T-helper 1 cell treated with Interleukin-12 subunit alpha and Interleukin-12 subunit beta and Interleukin-4 antibody, amounts not matched to agents 30 μg/mL and 1 μg/mL, for 36 hours (primary cell): ENCODE measurements at regions not wholly inside any gene's neighbourhood (a gene's known extent, or its start where the extent isn't known, plus 50 kb on each side); places are given as distances from the start of the nearest gene placed in this dataset.
A peak's percentile ranks its signal among the peaks of the same experiment; 100 is the strongest.

Experiments used
- H3K27ac Mint-ChIP-seq: one replicate; pipeline ENCODE4 v1.8.0; 2021; ENCODE audit warnings: mild to moderate bottlenecking, mixed read lengths
- H3K27me3 Mint-ChIP-seq: one replicate; pipeline ENCODE4 v1.8.0; 2021; ENCODE audit warnings: low read depth, mixed read lengths
- H3K36me3 Mint-ChIP-seq: one replicate; pipeline ENCODE4 v1.8.0; 2021; ENCODE audit warnings: low read depth, mixed read lengths
- H3K4me1 Mint-ChIP-seq: one replicate; pipeline ENCODE4 v1.8.0; 2021; ENCODE audit warnings: low read depth, mixed read lengths
- H3K4me3 Mint-ChIP-seq: one replicate; pipeline ENCODE4 v1.8.0; 2021; ENCODE audit warnings: mild to moderate bottlenecking, moderate library complexity, mixed read lengths
- H3K9me3 Mint-ChIP-seq: one replicate; pipeline ENCODE4 v1.8.0; 2021; ENCODE audit warnings: mixed read lengths

DNA sequence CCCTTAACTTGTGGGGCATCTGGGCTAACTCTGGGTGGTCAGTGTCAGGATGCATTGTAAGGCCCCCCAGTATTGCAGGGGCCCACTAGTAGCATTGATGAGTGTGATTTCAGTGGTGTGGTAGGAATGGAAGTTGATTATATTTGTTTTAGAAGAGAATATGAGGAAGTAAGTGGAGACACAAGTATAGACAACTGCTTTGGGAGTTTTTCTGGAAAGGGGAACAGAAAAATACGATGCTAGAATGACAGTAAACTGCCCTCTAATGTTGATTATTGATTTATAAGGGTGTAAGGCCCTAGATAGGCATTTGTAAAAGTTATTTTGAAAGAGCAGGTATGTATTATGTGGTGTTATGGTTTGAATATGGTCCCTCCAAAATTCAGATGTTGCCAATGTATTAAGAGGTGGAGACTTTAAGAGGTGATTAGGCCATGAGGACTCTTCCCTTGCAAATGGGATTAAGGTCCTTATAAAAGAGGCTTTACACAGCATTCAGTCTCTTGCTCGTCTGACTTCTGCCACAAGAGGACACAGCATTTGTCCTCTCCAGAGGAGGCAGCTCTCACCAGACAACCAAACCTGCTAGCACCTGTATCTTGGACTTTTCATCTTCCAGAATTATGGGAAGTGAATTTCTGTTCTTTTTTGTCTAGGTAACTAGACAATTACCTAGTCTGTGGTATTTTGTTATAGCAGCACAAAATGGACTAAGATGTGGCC lies 135.9 kb upstream of the DTNBP1 start:
- Mint-ChIP-seq H3K4me1 (no peaks in the 10 kb centered on the region), H3K27me3 (no peaks in the 10 kb centered on the region), H3K4me3 (no peak overlapping the region), H3K27ac (no peak overlapping the region), H3K9me3 (peaks cover 18% of the 10 kb centered on the region), H3K36me3 (peaks cover 4% of the 10 kb centered on the region)

DNA sequence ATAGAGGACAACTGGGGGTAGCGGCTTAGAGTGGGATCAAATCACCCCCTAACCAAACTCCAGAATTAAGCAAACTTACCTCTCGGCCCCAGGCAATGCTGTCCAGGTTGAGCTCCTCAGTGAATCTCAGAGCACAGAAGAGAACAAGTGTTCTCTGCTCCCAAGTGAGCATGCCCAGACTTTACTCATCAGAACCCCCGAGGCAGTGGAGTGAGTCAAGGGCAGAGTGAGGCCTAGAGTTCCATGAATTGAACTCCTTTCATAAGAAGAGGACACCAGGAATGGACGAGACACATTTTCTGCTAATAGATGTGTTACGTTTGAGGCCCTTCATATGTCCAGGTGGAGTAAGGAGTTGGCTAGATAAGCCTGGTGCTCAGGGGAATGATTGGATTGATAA lies 134.0 kb upstream of the DTNBP1 start:
- H3K27ac Mint-ChIP-seq: no peak overlapping the region
- H3K27me3 Mint-ChIP-seq: no peaks in the 10 kb centered on the region
- H3K36me3 Mint-ChIP-seq: peaks cover 4% of the 10 kb centered on the region
- H3K4me3 Mint-ChIP-seq: no peak overlapping the region
- no peaks in the 10 kb centered on the region for H3K4me1 Mint-ChIP-seq
- H3K9me3 Mint-ChIP-seq: peaks cover 18% of the 10 kb centered on the region

DNA sequence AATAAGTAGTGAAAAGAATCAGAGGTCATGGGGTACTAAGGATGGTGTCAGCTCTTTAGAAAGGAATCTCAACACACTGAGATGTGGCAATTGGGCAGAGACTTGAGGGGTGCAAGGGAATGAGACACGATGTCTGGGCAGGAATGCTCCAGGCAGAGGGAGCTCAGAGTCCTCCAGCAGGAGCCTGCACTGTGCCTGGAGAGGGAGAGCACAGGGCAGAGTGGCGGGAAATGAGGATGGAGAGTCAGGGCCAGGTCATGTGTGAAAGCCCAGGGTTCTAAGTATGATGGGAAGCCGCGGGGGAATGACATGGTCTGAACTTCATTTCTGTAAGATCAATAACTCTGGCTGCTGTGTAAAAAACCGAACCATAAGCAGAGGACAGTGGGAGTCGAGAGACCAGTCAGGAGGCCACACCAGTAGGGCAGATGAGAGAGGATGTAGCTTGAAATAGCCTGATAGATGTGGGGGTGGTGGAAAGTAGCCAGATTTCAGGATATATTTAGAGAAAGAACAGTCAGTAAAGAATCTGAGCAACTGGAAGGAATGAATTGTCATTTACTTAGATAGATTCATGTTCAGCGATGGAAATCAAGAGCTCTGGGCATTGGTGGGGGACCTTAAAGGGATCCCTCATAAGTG lies 133.4 kb upstream of the DTNBP1 start:
- no peak overlapping the region for H3K4me3 Mint-ChIP-seq
- no peaks in the 10 kb centered on the region for H3K4me1 Mint-ChIP-seq
- H3K27ac Mint-ChIP-seq: no peak overlapping the region
- H3K36me3 Mint-ChIP-seq: peaks cover 4% of the 10 kb centered on the region
- H3K27me3 Mint-ChIP-seq: no peaks in the 10 kb centered on the region
- H3K9me3 Mint-ChIP-seq: peaks cover 18% of the 10 kb centered on the region

DNA sequence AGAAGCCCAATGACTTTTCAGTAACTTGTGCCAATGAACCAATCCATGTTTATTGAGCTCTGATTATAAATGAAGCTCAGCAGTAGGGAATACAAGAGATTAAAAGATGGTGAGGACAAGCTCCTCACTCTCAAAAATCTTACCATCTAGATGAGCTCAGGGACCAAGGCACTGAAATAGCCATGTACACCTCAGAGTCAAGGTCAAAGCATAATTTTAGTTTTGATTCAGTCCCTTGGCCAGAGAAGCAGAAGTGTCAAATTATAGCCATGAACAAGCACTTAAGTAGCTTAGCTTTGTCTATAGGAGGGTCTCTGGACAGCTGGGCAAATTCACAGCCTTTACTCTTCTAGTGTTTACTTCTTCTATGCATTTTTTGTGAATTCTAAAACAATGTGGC lies 131.0 kb upstream of the DTNBP1 start:
- Mint-ChIP-seq H3K36me3 (peaks cover 4% of the 10 kb centered on the region), H3K27ac (no peak overlapping the region), H3K9me3 (peaks cover 14% of the 10 kb centered on the region), H3K4me3 (no peak overlapping the region), H3K27me3 (no peaks in the 10 kb centered on the region), H3K4me1 (no peaks in the 10 kb centered on the region)

DNA sequence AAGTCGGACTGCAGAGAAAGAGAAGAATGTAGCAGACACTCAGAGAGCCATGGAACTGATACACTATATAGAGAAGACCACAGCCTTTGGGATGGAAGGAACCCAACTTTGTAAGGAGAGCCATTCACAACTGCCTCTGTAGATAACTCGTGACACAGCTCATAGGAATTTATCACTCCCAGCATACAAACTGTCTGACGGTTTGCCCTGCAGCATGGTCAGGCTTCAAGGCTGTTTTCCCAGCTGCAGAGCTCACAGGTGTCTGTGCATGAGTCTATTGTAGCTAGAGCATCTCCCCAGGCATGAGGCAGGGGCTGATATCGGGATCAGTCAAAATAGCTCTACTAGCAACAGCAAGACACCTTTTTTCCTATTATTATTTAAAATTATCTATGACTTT lies 130.5 kb upstream of the DTNBP1 start:
- H3K27ac Mint-ChIP-seq: no peak overlapping the region
- no peaks in the 10 kb centered on the region for H3K27me3 Mint-ChIP-seq
- no peak overlapping the region for H3K4me3 Mint-ChIP-seq

DNA sequence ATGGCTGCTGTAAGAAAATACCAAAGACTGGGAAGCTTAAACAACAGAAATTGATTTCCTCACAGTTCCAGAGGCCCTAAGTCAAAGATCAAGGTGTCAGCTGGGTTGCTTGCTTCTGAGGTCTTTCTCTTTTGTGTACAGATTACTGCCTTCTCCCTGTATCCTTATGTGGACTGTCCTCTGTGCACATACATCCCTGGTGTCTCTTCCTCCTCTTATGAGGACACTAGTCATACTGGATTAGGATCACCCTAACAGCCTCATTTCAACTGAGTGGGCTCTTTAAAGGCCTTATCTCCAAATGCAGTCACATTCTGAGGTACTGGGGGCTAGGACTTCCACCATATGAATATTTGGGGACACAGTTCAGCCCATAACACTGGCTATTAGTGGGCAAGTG lies 130.0 kb upstream of the DTNBP1 start:
- no peaks in the 10 kb centered on the region for H3K27me3 Mint-ChIP-seq
- no peak overlapping the region for H3K4me3 Mint-ChIP-seq
- H3K27ac Mint-ChIP-seq: no peak overlapping the region
- H3K4me1 Mint-ChIP-seq: no peaks in the 10 kb centered on the region
- H3K36me3 Mint-ChIP-seq: peaks cover 4% of the 10 kb centered on the region
- H3K9me3 Mint-ChIP-seq: peaks cover 6% of the 10 kb centered on the region

More for the DNA sequence above, 130.5 kb upstream of the DTNBP1 start:
- H3K9me3 Mint-ChIP-seq: peaks cover 11% of the 10 kb centered on the region
- no peaks in the 10 kb centered on the region for H3K4me1 Mint-ChIP-seq
- peaks cover 4% of the 10 kb centered on the region for H3K36me3 Mint-ChIP-seq

DNA sequence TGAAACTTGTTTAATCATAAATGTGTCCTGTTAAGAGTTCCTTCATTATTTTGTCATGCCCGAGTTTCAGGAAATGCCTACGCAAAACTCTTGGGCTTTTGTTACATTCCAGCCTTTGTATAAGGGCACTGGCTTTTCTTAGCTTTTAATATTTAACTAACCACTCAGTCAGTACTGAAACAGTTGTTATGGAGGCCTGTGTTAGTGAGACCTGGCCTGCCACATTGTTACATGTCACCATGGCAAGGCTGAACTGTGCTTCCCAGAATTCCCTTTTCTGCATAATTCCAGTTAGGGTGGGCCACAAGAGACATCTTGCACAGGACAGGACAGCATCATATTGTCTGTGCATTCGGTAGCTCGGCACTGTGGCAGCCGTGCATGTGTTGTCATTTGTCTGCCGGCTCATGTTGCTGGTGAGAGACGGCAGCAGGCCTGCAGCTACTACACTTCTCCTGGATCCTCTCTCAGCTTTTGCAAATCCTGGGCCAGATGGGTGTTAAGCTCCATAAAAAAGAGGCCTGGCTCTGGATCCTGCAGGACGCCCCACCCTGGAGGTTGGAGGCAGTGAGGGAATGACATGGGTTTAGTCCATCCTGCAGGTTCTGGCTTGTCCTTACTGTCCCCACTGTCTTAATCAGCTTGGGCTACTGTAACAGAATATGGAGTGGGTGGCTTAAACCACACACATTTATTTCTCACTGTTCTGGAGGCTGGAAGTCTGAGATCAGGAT lies 128.8 kb upstream of the DTNBP1 start:
- Mint-ChIP-seq H3K36me3 (no peaks in the 10 kb centered on the region), H3K9me3 (no peaks in the 10 kb centered on the region), H3K27me3 (no peaks in the 10 kb centered on the region), H3K4me3 (no peak overlapping the region), H3K4me1 (no peaks in the 10 kb centered on the region), H3K27ac (no peak overlapping the region)

DNA sequence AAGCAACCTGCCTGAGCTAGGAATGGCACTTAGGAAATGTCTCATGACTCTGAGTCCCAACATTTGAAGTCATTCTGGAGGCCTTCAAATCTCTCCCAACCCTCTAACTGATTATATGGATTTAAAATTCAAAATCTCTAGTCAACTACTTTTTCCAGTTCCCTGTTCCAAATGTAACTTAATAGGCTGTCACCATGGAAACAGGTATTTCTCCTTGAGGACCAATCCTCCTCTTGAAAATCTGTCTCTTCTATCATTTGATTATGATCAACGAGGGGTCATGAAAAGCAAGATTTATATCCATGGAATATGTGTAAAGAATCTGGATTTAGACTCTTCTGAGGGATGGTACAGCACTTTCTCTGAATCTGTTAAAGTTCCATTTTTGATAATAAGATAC lies 127.3 kb upstream of the DTNBP1 start:
- no peaks in the 10 kb centered on the region for H3K4me1 Mint-ChIP-seq
- H3K4me3 Mint-ChIP-seq: no peak overlapping the region
- H3K27me3 Mint-ChIP-seq: no peaks in the 10 kb centered on the region
- H3K27ac Mint-ChIP-seq: no peak overlapping the region
- peaks cover 3% of the 10 kb centered on the region for H3K9me3 Mint-ChIP-seq
- no peaks in the 10 kb centered on the region for H3K36me3 Mint-ChIP-seq

DNA sequence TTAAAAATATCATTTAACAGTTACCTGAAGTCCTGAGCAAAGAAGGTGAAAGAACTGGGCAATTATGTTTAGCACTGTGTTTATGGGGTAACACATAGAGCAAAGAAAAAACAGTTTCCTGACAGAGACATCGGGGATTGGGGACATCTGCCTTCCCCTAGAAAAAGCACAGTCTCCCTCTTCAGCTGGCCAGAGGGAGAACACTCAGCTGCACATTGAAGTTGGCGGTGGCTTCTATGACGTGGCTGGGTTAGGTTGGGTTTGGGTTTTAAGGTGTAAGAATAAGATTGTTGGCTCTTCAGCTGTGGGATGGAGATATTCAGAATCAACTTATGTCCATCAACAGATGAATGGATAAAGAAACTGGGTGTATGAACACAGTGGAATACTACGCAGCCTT lies 124.0 kb upstream of the DTNBP1 start:
- H3K36me3 Mint-ChIP-seq: no peaks in the 10 kb centered on the region
- H3K9me3 Mint-ChIP-seq: peaks cover 3% of the 10 kb centered on the region
- H3K27ac Mint-ChIP-seq: no peak overlapping the region
- H3K4me1 Mint-ChIP-seq: no peaks in the 10 kb centered on the region
- H3K4me3 Mint-ChIP-seq: no peak overlapping the region
- no peaks in the 10 kb centered on the region for H3K27me3 Mint-ChIP-seq

DNA sequence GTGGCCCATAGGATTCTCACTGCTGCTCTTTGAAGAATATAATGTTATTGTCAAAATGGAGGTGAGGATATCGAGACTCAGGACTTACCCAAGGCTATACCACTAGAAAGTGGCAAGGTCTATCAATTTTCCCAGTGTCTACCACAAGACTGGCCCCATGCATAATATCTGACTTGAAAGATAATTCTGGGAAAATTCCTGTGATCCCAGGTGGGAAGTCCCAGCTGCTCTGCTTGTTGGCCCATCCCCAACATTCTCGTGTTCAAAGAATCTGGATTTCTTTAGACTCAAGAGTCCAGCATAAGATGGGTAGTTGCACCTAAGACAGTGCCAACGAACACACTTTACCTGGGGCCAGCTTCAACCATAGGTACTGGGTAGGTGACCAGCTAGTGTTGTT lies 120.7 kb upstream of the DTNBP1 start:
- Mint-ChIP-seq H3K4me1 (no peaks in the 10 kb centered on the region), H3K27ac (no peak overlapping the region), H3K9me3 (peaks cover 3% of the 10 kb centered on the region), H3K4me3 (no peak overlapping the region), H3K36me3 (no peaks in the 10 kb centered on the region), H3K27me3 (no peaks in the 10 kb centered on the region)

DNA sequence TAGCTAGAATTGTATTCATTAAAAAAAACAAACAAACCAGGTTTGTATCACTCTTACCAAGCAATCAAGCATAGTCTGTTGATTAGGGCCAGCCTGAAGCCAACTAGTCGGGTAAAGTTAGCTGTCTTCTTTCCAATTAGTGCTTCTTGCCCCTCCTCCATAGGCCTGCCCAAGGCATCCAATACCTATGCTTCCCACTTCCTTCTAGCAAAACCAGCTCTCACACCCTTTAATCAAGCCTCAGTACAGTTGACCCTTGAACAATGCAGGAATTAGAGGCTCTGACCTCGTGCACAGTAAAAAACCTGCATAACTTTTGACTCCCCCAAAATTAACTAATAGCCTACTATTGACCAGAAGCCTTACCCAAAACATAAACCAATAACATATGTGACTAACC lies 119.1 kb upstream of the DTNBP1 start:
- Mint-ChIP-seq H3K27me3 (no peaks in the 10 kb centered on the region), H3K4me3 (no peak overlapping the region), H3K36me3 (no peaks in the 10 kb centered on the region), H3K4me1 (peaks cover 3% of the 10 kb centered on the region), H3K27ac (no peak overlapping the region), H3K9me3 (peaks cover 3% of the 10 kb centered on the region)

DNA sequence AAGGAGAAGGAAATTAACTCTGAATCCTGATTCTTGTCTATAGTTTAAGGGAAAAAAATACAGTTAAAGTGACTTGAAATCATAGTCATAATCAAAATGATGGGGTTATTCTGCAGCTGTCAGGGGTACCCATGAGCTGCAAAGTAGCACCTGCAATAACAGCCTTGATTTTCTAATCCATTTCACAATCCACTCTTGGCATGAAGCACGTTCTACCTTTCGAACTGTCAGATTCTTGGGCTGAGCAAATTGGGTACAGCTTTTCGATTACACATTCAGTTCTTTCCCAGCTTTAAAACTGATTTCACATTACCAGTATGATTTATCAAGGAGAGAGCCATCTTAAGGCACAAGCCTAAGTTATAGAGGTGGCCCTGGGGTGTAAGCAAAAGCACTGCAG lies 118.5 kb upstream of the DTNBP1 start:
- no peak overlapping the region for H3K4me3 Mint-ChIP-seq
- H3K36me3 Mint-ChIP-seq: no peaks in the 10 kb centered on the region
- peaks cover 8% of the 10 kb centered on the region for H3K4me1 Mint-ChIP-seq
- H3K27ac Mint-ChIP-seq: no peak overlapping the region
- peaks cover 3% of the 10 kb centered on the region for H3K9me3 Mint-ChIP-seq
- no peaks in the 10 kb centered on the region for H3K27me3 Mint-ChIP-seq

DNA sequence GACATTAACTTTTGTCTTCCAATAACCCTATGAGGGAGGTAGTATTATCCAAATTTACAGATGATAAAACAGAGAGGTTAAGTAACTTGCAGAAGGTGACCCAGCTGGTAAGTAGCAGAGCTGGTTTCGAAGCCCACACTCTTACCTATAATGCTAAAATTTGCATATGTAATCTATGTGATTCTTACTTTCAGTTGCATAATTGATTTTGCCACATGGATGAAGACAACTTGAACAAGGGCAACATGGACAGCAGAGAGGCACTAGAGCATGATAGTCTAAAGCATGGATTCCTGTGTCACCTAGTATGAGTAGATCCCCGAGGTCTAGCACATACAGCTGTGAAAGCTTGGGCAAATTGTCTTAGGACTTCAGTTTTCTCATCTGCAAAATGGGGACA lies 117.6 kb upstream of the DTNBP1 start:
- no peaks in the 10 kb centered on the region for H3K9me3 Mint-ChIP-seq
- H3K27ac Mint-ChIP-seq: no peak overlapping the region
- H3K36me3 Mint-ChIP-seq: no peaks in the 10 kb centered on the region
- H3K4me3 Mint-ChIP-seq: no peak overlapping the region
- no peaks in the 10 kb centered on the region for H3K27me3 Mint-ChIP-seq
- peaks cover 14% of the 10 kb centered on the region for H3K4me1 Mint-ChIP-seq

DNA sequence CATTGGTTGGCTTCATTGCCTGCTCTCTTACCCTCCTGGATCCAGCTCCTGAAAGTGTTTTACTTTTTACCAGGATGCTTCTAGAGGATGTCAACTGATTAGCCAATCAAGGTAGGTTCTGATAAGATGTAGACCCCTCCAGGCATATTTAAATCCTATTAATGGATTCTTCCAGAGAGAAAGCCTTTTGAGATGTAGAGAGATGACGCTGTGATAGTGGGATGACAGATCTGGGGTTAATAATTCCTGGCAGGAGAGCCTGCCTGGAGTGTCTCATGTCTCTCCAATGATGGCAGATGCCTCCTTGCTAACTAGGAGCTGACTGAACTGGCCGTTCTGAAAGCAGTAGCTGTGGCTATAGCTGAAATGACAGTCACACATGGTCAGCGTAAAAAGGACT lies 116.9 kb upstream of the DTNBP1 start:
- Mint-ChIP-seq H3K27me3 (no peaks in the 10 kb centered on the region), H3K4me3 (no peak overlapping the region)

DNA sequence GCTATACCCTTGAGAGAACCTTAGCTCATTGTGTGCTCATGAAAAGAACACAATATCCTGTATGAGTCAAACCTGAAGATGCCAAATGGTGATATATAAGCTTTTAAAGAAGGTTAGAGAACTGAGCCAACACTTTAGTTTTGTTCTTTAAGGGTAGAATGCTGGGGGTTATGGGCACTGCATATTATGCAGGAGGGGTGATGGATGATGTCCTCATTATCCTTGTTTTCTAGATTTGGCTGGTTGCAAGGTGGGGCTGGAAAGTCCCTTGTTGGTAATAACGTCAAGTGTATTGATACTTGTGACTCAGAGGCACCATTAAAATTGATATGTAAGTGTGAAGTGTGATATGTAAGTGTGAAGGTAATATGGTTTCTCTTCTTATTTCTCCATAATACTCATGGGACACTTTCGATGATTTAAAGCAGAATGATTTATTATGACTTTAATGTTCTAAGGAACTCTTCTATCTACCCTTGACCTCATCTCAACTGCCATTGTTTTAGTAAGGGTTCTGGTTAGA lies 113.7 kb upstream of the DTNBP1 start:
- peak overlapping the region; percentile 0 for H3K4me3 Mint-ChIP-seq
- no peaks in the 10 kb centered on the region for H3K27me3 Mint-ChIP-seq

More for the DNA sequence above, 116.9 kb upstream of the DTNBP1 start:
- no peaks in the 10 kb centered on the region for H3K36me3 Mint-ChIP-seq
- no peaks in the 10 kb centered on the region for H3K9me3 Mint-ChIP-seq
- H3K27ac Mint-ChIP-seq: no peak overlapping the region
- peaks cover 14% of the 10 kb centered on the region for H3K4me1 Mint-ChIP-seq

More for the DNA sequence above, 113.7 kb upstream of the DTNBP1 start:
- Mint-ChIP-seq H3K4me1 (peaks cover 14% of the 10 kb centered on the region), H3K36me3 (no peaks in the 10 kb centered on the region), H3K9me3 (no peaks in the 10 kb centered on the region), H3K27ac (peak overlapping the region; percentile 72)
